ENCODE measurements at regions not wholly inside any gene's neighbourhood (a gene's known extent, or its start where the extent isn't known, plus 50 kb on each side); places are given as distances from the start of the nearest gene placed in this dataset.

DNA sequence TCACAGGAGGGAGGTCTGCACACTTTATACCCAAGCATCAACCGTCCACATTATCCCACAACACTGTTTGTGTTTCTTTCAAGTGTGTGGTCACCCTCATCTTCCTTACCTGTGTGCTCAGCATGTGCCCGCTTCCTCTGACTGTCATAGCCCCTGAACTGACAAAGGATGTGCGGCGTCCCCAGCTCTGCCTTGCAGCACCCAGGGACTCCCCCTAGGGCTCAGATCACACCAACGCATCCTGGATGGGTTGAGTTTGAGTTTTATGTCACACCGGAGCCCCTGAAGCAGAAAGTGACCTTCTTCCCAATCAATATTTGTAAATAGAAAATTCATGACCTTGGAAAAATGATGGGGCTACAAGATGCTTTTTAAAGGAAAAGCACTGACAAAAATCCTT is 770.7 kb upstream of the TMEM132C start:
- TF ChIP-seq, protein P1, sequence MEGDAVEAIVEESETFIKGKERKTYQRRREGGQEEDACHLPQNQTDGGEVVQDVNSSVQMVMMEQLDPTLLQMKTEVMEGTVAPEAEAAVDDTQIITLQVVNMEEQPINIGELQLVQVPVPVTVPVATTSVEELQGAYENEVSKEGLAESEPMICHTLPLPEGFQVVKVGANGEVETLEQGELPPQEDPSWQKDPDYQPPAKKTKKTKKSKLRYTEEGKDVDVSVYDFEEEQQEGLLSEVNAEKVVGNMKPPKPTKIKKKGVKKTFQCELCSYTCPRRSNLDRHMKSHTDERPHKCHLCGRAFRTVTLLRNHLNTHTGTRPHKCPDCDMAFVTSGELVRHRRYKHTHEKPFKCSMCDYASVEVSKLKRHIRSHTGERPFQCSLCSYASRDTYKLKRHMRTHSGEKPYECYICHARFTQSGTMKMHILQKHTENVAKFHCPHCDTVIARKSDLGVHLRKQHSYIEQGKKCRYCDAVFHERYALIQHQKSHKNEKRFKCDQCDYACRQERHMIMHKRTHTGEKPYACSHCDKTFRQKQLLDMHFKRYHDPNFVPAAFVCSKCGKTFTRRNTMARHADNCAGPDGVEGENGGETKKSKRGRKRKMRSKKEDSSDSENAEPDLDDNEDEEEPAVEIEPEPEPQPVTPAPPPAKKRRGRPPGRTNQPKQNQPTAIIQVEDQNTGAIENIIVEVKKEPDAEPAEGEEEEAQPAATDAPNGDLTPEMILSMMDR (IDR thresholded peaks at IDR 0.05): no peak
- TF ChIP-seq POLR2AphosphoS5 (IDR thresholded peaks at IDR 0.05): no peak
